Right renal cortex interstitium (tissue), 3 donors: ENCODE measurements at regions not wholly inside any gene's neighbourhood (a gene's known extent, or its start where the extent isn't known, plus 50 kb on each side); places are given as distances from the start of the nearest gene placed in this dataset.

ENCODE experiments used
- DNase-seq, 3 donors: peaks; one replicate each; pipeline ENCODE4 v3.0.0-alpha.2; 2013; ENCODE audit warnings: low read depth in 3 of 3, low spot score in 2 of 3

DNA sequence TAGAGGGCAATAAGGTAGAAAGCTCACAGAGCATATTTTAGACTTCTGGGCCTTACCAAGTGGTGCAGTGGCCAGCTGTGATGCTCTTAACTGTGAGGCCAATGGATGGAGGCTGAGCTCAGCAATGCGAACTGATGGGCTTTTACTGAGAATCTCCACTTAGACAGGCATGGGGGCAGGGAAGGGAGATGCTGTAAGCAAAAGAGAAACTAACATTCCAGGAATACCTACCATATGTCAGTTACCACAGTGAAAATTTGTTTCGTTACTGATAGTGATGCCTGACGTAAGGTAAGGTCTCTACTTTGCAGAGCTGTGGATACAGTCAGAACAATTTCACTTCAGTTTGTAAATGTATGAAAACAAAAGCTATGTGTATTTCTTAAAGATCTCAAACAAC lies 250.6 kb upstream of the ZFHX3 start:
- DNase-seq = no peak

DNA sequence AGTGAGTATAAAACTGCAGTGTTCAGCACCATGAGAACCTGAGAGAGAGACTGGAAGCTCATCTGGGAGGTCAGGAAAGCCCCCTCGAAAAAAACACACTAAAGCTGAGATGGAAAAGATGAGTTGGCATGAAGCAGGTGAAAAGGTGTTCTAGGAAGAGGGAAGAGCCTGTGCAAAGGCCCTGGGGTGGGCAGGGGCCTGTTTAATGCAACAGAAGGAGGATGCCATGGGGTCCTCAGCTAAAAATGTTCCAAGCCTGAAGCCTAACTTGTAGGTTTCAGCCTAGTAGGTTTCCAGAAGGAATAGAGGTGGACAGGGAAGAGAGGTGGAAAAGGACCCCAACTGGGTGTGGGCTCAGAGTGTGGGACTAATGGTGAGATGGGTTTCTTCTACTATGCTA lies 242.3 kb upstream of the ZFHX3 start:
- no peak for DNase-seq

DNA sequence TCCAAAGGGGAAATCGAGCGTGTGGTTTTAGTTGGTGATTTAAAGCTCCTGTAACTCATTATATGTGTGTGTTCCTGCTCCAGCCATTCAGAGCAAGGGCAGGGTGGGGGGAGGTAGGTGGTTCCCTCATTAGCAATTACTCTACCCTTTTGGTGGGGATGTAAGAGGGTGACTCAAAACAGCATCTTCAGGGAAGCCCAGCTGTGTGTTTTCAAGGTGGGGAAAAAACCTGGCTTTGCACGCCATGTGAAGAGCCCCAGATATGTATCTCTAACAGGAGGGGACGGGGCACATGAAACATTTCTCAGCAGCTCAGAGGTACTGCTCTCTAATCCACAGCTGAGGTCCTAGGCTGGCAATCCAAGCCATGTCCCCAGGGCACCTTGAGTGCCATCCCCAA lies 241.3 kb upstream of the ZFHX3 start:
- no peak for DNase-seq

DNA sequence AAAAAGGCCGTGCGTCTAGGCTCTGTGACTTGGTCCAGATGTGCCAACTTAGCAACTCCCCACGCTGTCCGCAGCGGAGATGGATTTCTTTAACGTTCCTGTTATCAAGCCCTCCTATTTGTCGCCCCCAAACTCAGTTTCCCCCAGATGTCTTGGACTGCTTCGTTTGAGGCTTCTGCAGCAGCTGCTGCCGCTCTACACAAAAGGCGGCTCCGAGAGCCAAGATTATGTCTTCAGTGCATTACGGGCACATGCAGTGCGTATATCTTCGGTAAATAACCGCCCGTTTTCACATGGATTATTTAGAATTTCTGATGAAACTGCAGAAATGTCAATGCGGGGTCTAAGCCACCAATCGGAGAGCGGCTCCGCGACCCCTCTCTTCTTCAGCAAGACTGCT lies 240.6 kb upstream of the ZFHX3 start:
- DNase-seq = no peak

DNA sequence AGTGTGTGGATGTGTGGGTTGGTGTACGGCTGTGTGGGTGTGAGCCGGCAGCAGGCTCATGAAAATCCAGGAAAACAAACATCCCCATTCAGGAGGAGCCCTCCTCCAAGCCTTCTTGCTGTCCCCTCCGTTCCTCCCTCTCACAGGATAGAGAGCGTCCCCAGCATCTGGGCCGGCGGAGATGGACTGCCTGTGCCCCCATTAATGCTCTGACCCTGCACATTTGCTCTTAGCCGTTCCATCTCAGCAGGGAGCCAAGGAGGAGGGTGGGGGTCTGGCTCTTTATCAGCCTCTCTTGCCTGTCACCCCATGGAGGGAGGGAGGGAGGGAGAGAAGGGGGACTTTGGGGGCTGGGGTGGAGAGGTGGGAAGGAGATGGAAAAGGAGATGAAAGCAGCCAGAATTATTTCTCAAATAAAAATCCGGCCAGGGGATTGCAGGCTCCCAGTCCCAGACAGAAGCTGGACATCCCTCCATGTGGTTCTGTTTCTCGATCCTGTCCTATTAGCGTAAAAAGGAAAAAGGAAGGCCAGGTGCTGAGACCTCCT lies 240.0 kb upstream of the ZFHX3 start:
- DNase-seq = no peak

DNA sequence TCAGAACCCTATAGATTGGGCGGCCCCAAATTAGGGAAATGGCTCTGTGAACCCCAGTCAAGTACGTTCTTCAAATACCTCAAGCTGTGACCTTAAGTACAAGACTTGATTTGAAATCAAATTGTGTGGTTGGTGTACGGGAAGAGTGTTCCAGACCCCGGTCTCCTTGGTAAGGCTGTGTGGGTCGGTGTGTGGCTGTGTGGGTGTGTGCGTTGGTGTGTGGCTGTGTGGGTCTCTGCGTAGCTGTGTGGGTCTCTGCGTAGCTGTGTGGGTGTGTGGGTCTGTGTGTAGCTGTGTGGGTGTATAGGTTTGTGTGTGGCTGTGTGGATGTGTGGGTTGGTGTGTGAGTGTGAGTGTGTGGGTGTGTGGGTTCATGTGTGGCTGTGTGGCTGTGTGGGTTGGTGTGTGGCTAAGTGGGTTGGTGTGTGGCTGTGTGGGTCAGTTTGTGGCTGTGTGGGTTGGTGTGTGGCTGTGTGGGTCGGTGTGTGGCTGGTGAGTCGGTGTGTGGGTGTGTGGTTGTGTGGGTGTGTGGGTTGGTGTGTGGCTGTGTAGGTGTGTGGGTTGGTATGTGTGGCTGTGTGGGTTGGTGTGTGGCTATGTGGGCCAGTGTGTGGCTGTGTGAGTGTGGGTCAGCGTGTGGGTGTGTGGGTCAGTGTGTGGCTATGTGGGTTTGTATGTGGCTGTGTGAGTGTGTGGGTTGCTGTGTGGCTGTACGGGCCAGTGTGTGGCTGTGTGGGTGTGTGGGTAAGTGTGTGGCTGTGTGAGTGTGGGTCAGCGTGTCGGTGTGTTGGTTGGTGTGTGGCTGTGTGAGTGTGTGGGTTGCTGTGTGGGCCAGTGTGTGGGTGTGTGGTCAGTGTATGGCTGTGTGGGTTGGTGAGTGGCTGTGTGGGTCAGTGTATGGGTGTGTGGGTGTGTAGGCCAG lies 238.7 kb upstream of the ZFHX3 start:
- no peak for DNase-seq

DNA sequence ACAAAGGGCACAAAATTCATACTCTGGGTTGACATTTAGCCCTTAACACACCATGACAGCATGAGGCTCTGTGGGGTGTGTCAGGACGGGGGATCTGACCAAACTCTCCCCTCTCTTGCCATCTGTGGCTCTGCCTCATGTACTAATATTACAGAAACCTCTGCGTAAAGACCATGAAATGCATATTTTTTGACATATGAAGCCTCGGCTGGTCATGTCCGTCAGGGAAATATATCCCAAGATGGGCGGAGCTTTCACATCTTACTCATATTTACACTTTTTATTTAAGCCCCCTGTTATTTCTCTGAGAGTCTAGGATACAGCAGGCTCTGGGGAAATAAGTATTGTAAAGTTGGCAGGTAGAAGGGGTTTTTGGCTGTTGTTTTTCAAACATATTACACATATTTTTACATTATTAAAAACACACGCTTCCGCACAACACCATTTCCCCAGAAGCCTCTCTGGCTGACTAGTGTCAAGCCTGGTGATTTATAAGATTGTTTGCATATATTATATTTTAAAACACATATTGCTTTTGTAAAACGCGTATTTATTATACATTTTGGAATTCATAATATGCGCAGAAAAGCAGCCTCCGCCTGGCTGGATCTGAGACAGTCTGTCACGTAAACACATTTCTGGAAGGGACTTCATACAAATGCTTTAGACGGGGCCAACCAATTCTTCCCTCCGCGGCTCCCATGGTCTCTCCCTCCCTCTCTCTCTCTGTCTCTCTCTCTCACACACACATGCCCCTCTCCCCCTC lies 237.7 kb upstream of the ZFHX3 start:
- DNase-seq = no peak

DNA sequence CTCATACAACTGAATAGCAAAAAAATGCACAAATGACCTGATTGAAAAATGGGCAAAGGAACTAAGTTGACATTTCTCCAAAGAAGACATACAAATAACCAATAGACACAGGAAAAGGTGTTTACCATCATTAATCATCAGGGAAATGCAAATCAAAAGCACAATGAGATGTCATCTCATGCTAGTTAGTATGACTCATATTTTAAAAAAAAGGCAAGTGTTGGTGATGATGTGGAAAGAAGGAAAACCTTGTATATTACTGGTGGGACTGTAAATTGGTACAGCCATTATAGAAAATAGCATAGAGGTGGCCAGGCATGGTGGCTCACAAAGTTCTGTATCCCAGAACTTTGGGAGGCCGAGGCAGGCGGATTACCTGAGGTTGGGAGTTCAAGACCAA lies 232.5 kb upstream of the ZFHX3 start:
- no peak for DNase-seq

DNA sequence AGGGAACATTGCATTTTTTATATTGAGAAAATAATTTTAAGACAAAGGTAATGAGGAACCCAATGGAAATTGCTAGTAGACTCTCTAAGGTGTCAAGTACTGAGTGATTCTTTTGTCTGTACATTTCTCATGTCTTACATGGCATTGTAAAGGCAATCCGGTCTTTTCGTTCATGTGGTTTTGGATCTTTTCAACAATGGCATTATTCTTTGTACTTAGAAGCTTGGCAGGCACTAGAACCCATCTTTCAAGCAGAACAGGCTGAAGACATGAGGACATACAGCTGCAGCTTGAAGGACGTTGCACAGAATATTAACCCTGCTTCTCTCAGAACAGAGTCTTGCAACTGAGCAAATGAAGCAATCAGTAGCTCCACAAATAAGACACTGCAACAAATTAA lies 231.5 kb upstream of the ZFHX3 start:
- no peak for DNase-seq

DNA sequence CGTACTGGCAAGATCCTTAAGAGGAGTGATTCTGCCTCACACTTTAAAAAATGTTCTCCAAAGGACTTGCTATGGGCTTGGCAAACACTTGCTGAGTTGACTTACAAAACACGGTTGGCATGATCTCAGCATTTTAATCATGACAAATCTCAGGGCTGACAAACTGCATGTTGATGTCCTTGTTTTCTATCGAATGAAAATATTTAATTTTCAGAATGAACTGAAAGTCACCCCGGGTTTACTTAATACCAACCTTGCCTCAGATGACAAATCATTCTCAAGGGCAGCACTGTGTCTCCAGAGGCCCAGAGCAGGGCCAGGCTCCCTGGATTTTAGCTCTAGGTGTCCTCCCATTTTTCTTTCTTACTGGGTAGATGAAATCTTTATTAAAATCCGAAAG lies 229.1 kb upstream of the ZFHX3 start:
- no peak for DNase-seq

DNA sequence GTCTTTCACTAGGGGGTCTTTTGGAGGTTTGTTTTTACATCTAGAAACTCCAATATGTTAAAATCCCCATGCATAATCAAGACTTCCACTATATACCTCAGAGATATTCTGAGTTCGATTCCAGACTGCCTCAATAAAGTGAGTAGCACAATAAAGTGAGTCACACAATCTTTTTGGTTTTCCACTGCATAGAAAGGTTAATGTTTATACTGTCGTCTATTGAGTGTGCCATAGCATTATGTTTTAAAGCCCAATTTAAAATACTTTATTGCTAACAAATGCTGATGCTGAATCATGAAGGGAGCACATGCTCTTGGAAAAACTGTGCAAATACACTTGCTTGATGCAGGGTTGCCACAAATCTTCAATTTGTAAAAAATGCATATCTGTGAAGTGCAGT lies 227.5 kb upstream of the ZFHX3 start:
- no peak for DNase-seq

DNA sequence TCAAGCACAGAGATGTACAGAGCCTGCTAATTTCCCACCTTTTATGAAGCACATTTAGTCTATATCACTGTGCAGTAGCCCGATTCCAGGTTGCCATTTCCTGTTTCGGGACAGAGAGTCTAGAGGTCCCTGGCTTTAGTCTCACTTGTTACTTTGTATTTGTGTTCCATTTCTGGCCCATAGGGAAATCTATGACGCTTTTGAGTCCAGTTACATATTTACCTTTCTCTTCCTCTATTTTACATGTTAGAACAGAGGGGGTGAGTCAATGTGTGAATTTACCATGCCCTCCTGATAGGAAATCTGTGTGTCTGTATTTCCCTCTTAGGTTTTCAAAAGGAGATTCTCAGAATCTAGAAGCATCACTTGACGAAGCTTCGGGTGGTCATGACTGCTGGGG lies 227.1 kb upstream of the ZFHX3 start:
- DNase-seq = no peak

DNA sequence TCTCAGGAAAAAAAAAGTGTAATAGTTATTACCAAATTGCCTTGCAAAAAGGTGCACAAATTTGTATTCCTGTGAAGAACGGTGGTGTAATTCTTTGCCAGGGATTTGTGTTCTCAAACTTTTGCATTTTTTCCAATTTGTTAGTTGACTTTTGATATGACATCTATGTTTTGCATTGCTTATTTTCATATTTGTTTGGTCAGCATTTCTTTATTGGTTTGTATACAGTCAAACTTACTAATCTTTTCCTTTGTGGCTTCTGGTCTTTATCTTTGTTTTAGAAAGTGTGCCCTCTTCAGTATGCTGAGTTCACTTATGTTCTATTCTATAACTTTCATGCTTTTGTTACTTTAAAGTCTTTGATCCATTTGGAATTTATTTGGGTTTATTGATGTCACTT lies 226.2 kb upstream of the ZFHX3 start:
- DNase-seq = no peak

DNA sequence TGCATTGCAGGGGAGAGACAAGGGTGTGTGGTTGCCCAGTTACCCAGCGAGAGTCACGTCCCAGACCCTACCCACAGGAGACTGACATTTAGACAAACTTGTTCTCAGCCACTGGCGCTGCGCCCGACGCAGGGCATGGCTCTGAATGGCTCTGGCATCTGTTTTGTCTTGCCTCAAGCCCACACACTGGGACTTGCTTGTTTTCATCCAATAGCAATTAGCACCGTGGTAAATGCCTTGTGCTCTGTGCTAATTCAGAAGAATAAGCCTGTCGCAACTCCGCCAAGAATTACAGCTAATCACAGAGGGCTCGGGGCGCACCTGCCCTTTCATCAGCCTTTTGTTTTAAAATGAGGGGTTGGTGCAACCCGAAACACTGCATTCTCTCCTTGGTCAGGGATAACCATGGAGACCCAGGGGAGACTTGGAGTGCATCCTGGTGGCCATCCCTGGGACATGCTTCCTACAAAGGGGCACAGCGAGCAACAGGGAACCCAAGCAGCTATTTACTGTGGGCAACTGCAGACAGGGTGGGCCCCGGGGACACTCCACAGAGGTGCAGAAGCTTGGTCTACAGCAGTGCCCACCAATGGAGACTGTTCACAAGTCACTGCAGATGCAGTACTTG lies 220.6 kb upstream of the ZFHX3 start:
- no peak for DNase-seq

DNA sequence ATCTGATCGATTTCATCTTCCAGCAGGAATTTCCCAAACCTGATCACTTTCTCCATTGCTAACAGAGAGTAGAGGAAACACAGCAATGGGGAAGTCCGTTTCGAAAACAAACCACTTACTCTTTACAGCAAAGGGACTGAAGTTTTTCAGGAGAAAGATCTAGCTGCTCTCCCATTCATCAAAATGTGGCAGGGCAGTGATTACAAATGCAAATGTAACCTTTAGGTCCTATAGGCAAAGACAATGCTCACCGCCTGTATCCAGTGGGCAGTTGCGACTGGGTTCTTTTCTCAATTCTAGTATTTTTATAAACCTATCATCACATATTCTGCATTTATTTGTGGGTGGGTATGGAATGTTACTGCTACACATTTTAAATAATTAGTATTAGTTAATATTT lies 218.0 kb upstream of the ZFHX3 start:
- no peak for DNase-seq

DNA sequence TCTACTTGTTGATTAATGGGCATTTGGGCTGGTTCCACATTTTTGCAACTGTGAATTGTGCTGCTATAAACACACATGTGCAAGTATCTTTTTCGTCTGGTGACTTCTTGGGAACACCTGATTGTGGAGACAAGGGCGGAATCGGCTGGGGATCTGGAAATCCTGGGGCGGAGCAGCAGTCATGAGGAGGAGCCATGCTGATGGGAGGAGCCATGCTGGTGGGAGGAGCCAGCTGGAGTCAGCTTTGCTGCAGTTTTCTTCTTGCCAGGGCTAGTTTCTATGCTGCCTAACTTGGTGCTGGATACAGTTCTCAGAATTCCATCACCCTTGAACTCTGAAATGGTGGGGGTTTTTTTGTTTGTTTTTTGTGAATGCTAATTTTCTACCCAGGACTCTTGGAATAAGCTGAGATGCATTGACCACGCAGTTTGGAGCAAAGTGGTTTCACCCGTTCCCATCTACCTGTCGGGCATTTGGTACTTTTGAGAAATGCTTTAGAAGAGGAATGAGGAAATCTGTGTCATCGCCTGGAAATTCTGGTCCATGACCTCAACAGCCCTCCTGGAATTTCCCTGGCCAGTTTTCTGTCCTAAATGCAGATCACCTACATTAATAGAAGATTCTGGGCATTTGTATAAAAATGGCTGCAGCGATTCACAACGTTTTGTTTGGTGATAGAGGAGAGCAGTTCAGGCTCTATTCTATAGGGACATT lies 217.4 kb upstream of the ZFHX3 start:
- DNase-seq = no peak

DNA sequence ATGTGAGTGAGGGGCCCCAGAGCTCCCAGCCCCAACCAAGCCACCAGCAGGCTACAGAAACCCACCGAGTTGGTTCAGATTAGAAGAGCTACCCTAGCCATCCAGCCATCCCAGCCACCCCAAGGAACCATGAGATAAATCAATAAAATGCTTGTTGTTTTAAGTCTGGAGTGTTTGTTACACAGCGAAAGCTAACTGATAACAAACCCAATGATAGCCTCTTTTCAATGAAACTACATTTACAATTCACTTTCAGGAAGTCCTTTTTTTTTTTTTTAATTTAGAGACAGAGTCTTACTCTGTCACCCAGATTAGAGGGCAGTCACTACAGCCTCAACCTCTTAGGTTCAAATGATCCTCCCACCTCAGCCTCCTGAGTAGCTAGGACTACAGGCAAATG lies 215.0 kb upstream of the ZFHX3 start:
- no peak for DNase-seq

DNA sequence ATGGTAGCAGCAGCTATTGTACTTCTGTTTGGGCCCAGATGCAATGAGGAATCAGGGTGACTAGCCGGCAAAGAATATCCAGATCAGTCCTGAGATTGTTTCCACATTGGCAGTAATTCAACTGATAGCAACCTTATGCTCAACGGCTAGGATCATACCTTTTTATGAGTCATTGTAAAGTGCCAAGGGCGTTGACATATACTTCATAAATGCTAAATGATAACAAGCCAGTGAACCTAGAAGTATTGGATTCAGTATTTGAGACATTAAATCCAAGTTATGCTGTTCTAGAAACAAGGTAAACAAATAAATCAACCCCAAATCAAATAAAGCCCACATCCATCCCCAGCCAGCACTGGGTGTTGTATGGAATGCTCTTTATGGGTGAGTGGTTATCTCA lies 207.1 kb upstream of the ZFHX3 start:
- DNase-seq = no peak

DNA sequence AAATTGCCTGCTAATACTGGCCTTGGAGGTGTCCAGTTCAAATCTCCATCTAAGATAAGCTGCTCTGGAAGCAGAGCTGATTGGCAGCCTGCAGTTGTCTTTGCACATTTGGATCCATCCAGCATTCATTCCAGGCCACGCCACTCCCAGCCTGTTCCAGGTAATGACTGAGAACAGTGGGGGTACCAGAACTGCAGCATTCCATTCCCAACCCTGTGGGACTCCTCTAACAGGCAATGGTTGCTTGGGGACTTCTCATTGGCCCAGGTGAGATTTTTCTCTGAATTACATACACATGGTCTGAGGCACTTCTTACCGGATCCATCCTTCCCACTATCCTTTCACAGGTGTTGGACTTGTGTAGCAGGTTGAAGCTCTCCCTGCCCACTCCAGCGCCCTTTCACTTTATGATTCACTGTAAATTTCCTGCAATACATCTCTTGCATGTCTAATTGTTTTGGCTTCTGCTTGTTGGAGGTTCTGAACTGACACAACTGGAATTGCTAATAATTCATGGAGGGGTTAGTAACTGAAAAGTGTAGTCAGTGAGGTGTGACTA lies 206.1 kb upstream of the ZFHX3 start:
- DNase-seq = no peak

DNA sequence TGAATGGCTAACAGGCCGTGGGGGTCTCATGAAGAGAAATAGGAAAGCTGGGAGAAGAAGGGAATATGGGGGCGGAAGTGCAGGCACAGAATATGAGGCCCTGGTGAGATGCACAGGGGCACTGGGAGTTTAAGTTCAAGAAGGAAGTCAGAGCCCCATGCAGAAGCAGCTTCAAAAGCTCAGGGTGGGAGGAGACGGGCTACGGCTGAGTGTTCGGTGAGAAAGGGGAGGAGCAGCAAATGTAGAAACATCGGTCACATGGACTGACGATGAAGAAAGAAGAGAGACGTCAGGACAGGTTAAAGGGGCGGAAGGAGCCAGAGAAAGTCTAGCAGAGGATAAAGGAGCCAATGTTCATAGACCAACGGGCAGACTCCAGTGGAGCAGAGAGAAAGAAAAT lies 204.5 kb upstream of the ZFHX3 start:
- no peak for DNase-seq

DNA sequence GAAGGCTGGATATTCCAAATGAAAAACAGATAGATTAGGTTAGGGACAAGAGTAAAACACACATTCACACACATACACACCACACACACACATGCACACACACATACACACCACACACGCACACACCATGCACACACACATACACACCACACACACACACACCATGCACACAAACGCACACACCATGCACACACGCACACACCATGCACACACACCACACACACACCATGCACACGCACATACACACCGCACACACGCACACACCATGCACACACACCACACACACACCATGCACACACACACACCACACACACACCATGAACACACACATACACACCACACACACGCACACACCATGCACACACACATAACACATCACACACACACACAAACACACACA lies 203.7 kb upstream of the ZFHX3 start:
- DNase-seq = no peak
